ENCODE measurements at regions not wholly inside any gene's neighbourhood (a gene's known extent, or its start where the extent isn't known, plus 50 kb on each side); places are given as distances from the start of the nearest gene placed in this dataset.

GRCh38 chr1:68551459-68551858, 54.6 kb upstream of the DEPDC1 start:
- H3K4me1 ChIP-seq (ENCODE audit: control insufficient read depth, insufficient read depth, low read length, poor library complexity, severe bottlenecking), result no peaks in the 10 kb centered on the region
- H3K36me3 ChIP-seq (ENCODE audit: control insufficient read depth, insufficient read depth, low read length), result no peaks in the 10 kb centered on the region
- no peak overlapping the region for H3K4me3 ChIP-seq (ENCODE audit: extremely low read depth, insufficient read depth, low read length, poor library complexity, severe bottlenecking)
- peaks cover 4% of the 10 kb centered on the region for H3K9me3 ChIP-seq (ENCODE audit: control insufficient read depth, low read length)
- no peak overlapping the region for H3K27ac ChIP-seq (ENCODE audit: low read depth, low read length, severe bottlenecking)

GRCh38 chr1:68558321-68559026, 61.6 kb upstream of the DEPDC1 start:
- WGBS, 2 experiments (ENCODE audit: insufficient coverage in 2 of 2), result 46 to 58% methylated on average over 2 of the region's 4 CpGs
- Histone ChIP-seq H3K4me1 (ENCODE audit: control insufficient read depth, insufficient read depth, low read length, poor library complexity, severe bottlenecking) (no peaks in the 10 kb centered on the region), H3K36me3 (ENCODE audit: control insufficient read depth, insufficient read depth, low read length) (no peaks in the 10 kb centered on the region), H3K4me3 (ENCODE audit: extremely low read depth, insufficient read depth, low read length, poor library complexity, severe bottlenecking) (no peak overlapping the region), H3K27ac (ENCODE audit: low read depth, low read length, severe bottlenecking) (no peak overlapping the region), H3K9me3 (ENCODE audit: control insufficient read depth, low read length) (peaks cover 4% of the 10 kb centered on the region)

- Histone ChIP-seq H3K27ac (ENCODE audit: low read depth, low read length, severe bottlenecking) (no peak overlapping the region), H3K9me3 (ENCODE audit: control insufficient read depth, low read length) (no peaks in the 10 kb centered on the region), H3K36me3 (ENCODE audit: control insufficient read depth, insufficient read depth, low read length) (no peaks in the 10 kb centered on the region), H3K4me1 (ENCODE audit: control insufficient read depth, insufficient read depth, low read length, poor library complexity, severe bottlenecking) (no peaks in the 10 kb centered on the region), H3K4me3 (ENCODE audit: extremely low read depth, insufficient read depth, low read length, poor library complexity, severe bottlenecking) (no peak overlapping the region)
- WGBS, 2 experiments (ENCODE audit: insufficient coverage in 2 of 2), result 32 to 48% methylated on average over 2 to 3 of the region's 4 CpGs
Measured at GRCh38 chr1:68565923-68566322, 69.0 kb upstream of the DEPDC1 start.

- H3K36me3 ChIP-seq (ENCODE audit: control insufficient read depth, insufficient read depth, low read length), result no peaks in the 10 kb centered on the region
- H3K4me1 ChIP-seq (ENCODE audit: control insufficient read depth, insufficient read depth, low read length, poor library complexity, severe bottlenecking), result no peaks in the 10 kb centered on the region
- no peak overlapping the region for H3K27ac ChIP-seq (ENCODE audit: low read depth, low read length, severe bottlenecking)
- no peaks in the 10 kb centered on the region for H3K9me3 ChIP-seq (ENCODE audit: control insufficient read depth, low read length)
- H3K4me3 ChIP-seq (ENCODE audit: extremely low read depth, insufficient read depth, low read length, poor library complexity, severe bottlenecking), result no peak overlapping the region
- WGBS, 2 experiments (ENCODE audit: insufficient coverage in 2 of 2), result 77 to 94% methylated on average over 2 of the region's 3 CpGs
Measured at GRCh38 chr1:68570871-68571270, 74.0 kb upstream of the DEPDC1 start.

GRCh38 chr1:68571454-68572235, 74.8 kb upstream of the DEPDC1 start:
- no peak overlapping the region for H3K27ac ChIP-seq (ENCODE audit: low read depth, low read length, severe bottlenecking)
- no peaks in the 10 kb centered on the region for H3K9me3 ChIP-seq (ENCODE audit: control insufficient read depth, low read length)
- H3K36me3 ChIP-seq (ENCODE audit: control insufficient read depth, insufficient read depth, low read length), result no peaks in the 10 kb centered on the region
- no peak overlapping the region for H3K4me3 ChIP-seq (ENCODE audit: extremely low read depth, insufficient read depth, low read length, poor library complexity, severe bottlenecking)
- no CpG with 5 or more reads among the region's 1 CpG for WGBS, 2 experiments (ENCODE audit: insufficient coverage in 2 of 2)
- H3K4me1 ChIP-seq (ENCODE audit: control insufficient read depth, insufficient read depth, low read length, poor library complexity, severe bottlenecking), result no peaks in the 10 kb centered on the region

- H3K4me1 ChIP-seq (ENCODE audit: control insufficient read depth, insufficient read depth, low read length, poor library complexity, severe bottlenecking), result no peaks in the 10 kb centered on the region
- H3K27ac ChIP-seq (ENCODE audit: low read depth, low read length, severe bottlenecking), result no peak overlapping the region
- H3K4me3 ChIP-seq (ENCODE audit: extremely low read depth, insufficient read depth, low read length, poor library complexity, severe bottlenecking), result no peak overlapping the region
- WGBS, 2 experiments (ENCODE audit: insufficient coverage in 2 of 2), result 80 to 87% methylated on average over 1 to 2 of the region's 2 CpGs
- H3K36me3 ChIP-seq (ENCODE audit: control insufficient read depth, insufficient read depth, low read length), result no peaks in the 10 kb centered on the region
- no peaks in the 10 kb centered on the region for H3K9me3 ChIP-seq (ENCODE audit: control insufficient read depth, low read length)
Measured at GRCh38 chr1:68585351-68585750, 88.5 kb upstream of the DEPDC1 start.

GRCh38 chr1:68586766-68587165, 89.9 kb upstream of the DEPDC1 start:
- Histone ChIP-seq H3K27ac (ENCODE audit: low read depth, low read length, severe bottlenecking) (no peak overlapping the region), H3K36me3 (ENCODE audit: control insufficient read depth, insufficient read depth, low read length) (no peaks in the 10 kb centered on the region), H3K4me3 (ENCODE audit: extremely low read depth, insufficient read depth, low read length, poor library complexity, severe bottlenecking) (no peak overlapping the region), H3K4me1 (ENCODE audit: control insufficient read depth, insufficient read depth, low read length, poor library complexity, severe bottlenecking) (no peaks in the 10 kb centered on the region), H3K9me3 (ENCODE audit: control insufficient read depth, low read length) (no peaks in the 10 kb centered on the region)

GRCh38 chr1:68588304-68588703, 91.4 kb upstream of the DEPDC1 start:
- WGBS, 2 experiments (ENCODE audit: insufficient coverage in 2 of 2), result 86 to 100% methylated on average over 1 to 3 of the region's 3 CpGs
- Histone ChIP-seq H3K36me3 (ENCODE audit: control insufficient read depth, insufficient read depth, low read length) (no peaks in the 10 kb centered on the region), H3K9me3 (ENCODE audit: control insufficient read depth, low read length) (no peaks in the 10 kb centered on the region), H3K4me3 (ENCODE audit: extremely low read depth, insufficient read depth, low read length, poor library complexity, severe bottlenecking) (no peak overlapping the region), H3K4me1 (ENCODE audit: control insufficient read depth, insufficient read depth, low read length, poor library complexity, severe bottlenecking) (no peaks in the 10 kb centered on the region), H3K27ac (ENCODE audit: low read depth, low read length, severe bottlenecking) (no peak overlapping the region)

- WGBS, 2 experiments (ENCODE audit: insufficient coverage in 2 of 2), result 70 to 71% methylated on average over 1 of the region's 1 CpG
- Histone ChIP-seq H3K4me1 (ENCODE audit: control insufficient read depth, insufficient read depth, low read length, poor library complexity, severe bottlenecking) (no peaks in the 10 kb centered on the region), H3K4me3 (ENCODE audit: extremely low read depth, insufficient read depth, low read length, poor library complexity, severe bottlenecking) (no peak overlapping the region), H3K27ac (ENCODE audit: low read depth, low read length, severe bottlenecking) (no peak overlapping the region), H3K9me3 (ENCODE audit: control insufficient read depth, low read length) (no peaks in the 10 kb centered on the region), H3K36me3 (ENCODE audit: control insufficient read depth, insufficient read depth, low read length) (no peaks in the 10 kb centered on the region)
Measured at GRCh38 chr1:68590473-68590872, 93.6 kb upstream of the DEPDC1 start.

- no CpG with 5 or more reads among the region's 2 CpGs for WGBS, 2 experiments (ENCODE audit: insufficient coverage in 2 of 2)
- H3K9me3 ChIP-seq (ENCODE audit: control insufficient read depth, low read length), result no peaks in the 10 kb centered on the region
- no peak overlapping the region for H3K27ac ChIP-seq (ENCODE audit: low read depth, low read length, severe bottlenecking)
- H3K36me3 ChIP-seq (ENCODE audit: control insufficient read depth, insufficient read depth, low read length), result no peaks in the 10 kb centered on the region
- no peak overlapping the region for H3K4me3 ChIP-seq (ENCODE audit: extremely low read depth, insufficient read depth, low read length, poor library complexity, severe bottlenecking)
- no peaks in the 10 kb centered on the region for H3K4me1 ChIP-seq (ENCODE audit: control insufficient read depth, insufficient read depth, low read length, poor library complexity, severe bottlenecking)
Measured at GRCh38 chr1:68594851-68595250, 98.0 kb upstream of the DEPDC1 start.

- Histone ChIP-seq H3K27ac (ENCODE audit: low read depth, low read length, severe bottlenecking) (no peak overlapping the region), H3K9me3 (ENCODE audit: control insufficient read depth, low read length) (no peaks in the 10 kb centered on the region), H3K36me3 (ENCODE audit: control insufficient read depth, insufficient read depth, low read length) (no peaks in the 10 kb centered on the region), H3K4me1 (ENCODE audit: control insufficient read depth, insufficient read depth, low read length, poor library complexity, severe bottlenecking) (no peaks in the 10 kb centered on the region), H3K4me3 (ENCODE audit: extremely low read depth, insufficient read depth, low read length, poor library complexity, severe bottlenecking) (no peak overlapping the region)
- 55% methylated on average over 3 of the region's 5 CpGs; no CpG with 5 or more reads in 1 of the 2 experiments for WGBS, 2 experiments (ENCODE audit: insufficient coverage in 2 of 2)
Measured at GRCh38 chr1:68600049-68600661, 103.3 kb upstream of the DEPDC1 start.
